Neuronal stem cell (in vitro differentiated cells): ENCODE measurements at regions not wholly inside any gene's neighbourhood (a gene's known extent, or its start where the extent isn't known, plus 50 kb on each side); places are given as distances from the start of the nearest gene placed in this dataset.

Source experiments
- DNase-seq: peaks from one replicate; pipeline ENCODE4 v3.0.0-alpha.2; 2013; ENCODE audit warnings: low spot score
- H2AFZ ChIP-seq: one replicate; pipeline ENCODE4 v1.6.1; 2013; ENCODE audit warnings: mild to moderate bottlenecking, low read length, inconsistent platforms
- H2AK5ac ChIP-seq: 2 replicates; pipeline ENCODE4 v1.6.1; 2013; ENCODE audit warnings: low read depth, mild to moderate bottlenecking, inconsistent platforms, low read length, moderate library complexity, mixed read lengths
- H2BK120ac ChIP-seq: 2 replicates; pipeline ENCODE4 v1.6.1; 2013; ENCODE audit warnings: low read depth, mild to moderate bottlenecking, inconsistent platforms, low read length, moderate library complexity, mixed read lengths
- H2BK12ac ChIP-seq: one replicate; pipeline ENCODE4 v1.6.1; 2013; ENCODE audit warnings: low read length, inconsistent platforms
- H2BK15ac ChIP-seq: 2 replicates; pipeline ENCODE4 v1.6.1; 2013; ENCODE audit warnings: mild to moderate bottlenecking, low read length, inconsistent platforms, mixed read lengths
- H2BK5ac ChIP-seq: one replicate; pipeline ENCODE4 v1.6.1; 2013; ENCODE audit warnings: inconsistent platforms, mild to moderate bottlenecking, low read length, moderate library complexity
- H3K14ac ChIP-seq: one replicate; pipeline ENCODE4 v1.6.1; 2013; ENCODE audit warnings: low read length, inconsistent platforms
- H3K18ac ChIP-seq: 2 replicates; pipeline ENCODE4 v1.6.1; 2013; ENCODE audit warnings: low read length, inconsistent platforms
- H3K23ac ChIP-seq: 2 replicates; pipeline ENCODE4 v1.6.1; 2013; ENCODE audit warnings: low read depth, mild to moderate bottlenecking, mixed read lengths, low read length, inconsistent platforms; ENCODE audit not compliant: poor library complexity
- H3K27ac ChIP-seq: replicated peaks from 3 replicates; pipeline ENCODE4 v1.5.1; 2013; ENCODE audit warnings: low read length, inconsistent platforms
- H3K27me3 ChIP-seq, 3 experiments: 2 replicates each; pipeline ENCODE4 v1.6.1; 2013; ENCODE audit warnings: low read length in 3 of 3, mild to moderate bottlenecking in 2 of 3, inconsistent platforms in 1 of 3, low read depth in 1 of 3, mixed read lengths in 1 of 3, moderate library complexity in 1 of 3; ENCODE audit not compliant: control insufficient read depth in 3 of 3, insufficient read depth in 3 of 3
- H3K36me3 ChIP-seq, 2 donors: replicated peaks in 1 of 2; 2 replicates each; pipeline ENCODE4 v1.6.1; 2013; ENCODE audit warnings: low read length in 2 of 2; ENCODE audit not compliant: control insufficient read depth in 2 of 2, insufficient read depth in 2 of 2
- H3K4ac ChIP-seq: 2 replicates; pipeline ENCODE4 v1.6.1; 2013; ENCODE audit warnings: inconsistent platforms, mild to moderate bottlenecking, low read length, moderate library complexity
- H3K4me1 ChIP-seq, 2 donors: 1 replicate in 1 of 2; 2 replicates in 1 of 2; pipeline ENCODE4 v1.6.1; 2013; ENCODE audit warnings: low read length in 2 of 2, low read depth in 1 of 2; ENCODE audit not compliant: control insufficient read depth in 2 of 2, insufficient read depth in 1 of 2
- H3K4me2 ChIP-seq: one replicate; pipeline ENCODE4 v1.6.1; 2013; ENCODE audit warnings: mild to moderate bottlenecking, low read length, inconsistent platforms; ENCODE audit not compliant: insufficient read depth, poor library complexity, severe bottlenecking
- H3K4me3 ChIP-seq, 2 donors: 2 replicates each; pipeline ENCODE4 v1.5.1; 2013; ENCODE audit warnings: low read length in 2 of 2, mild to moderate bottlenecking in 2 of 2, inconsistent platforms in 1 of 2, moderate library complexity in 1 of 2
- H3K79me1 ChIP-seq: one replicate; pipeline ENCODE4 v1.6.1; 2013; ENCODE audit warnings: low read depth, mild to moderate bottlenecking, inconsistent platforms, low read length, moderate library complexity
- H3K9ac ChIP-seq: one replicate; pipeline ENCODE4 v1.6.1; 2013; ENCODE audit warnings: mild to moderate bottlenecking, low read depth, low read length, inconsistent platforms; ENCODE audit not compliant: poor library complexity
- H3K9me3 ChIP-seq, 2 donors: replicated peaks in 1 of 2; 2 replicates each; pipeline versions ENCODE3 to v1.6.1; 2013; ENCODE audit warnings: low read length in 2 of 2, mild to moderate bottlenecking in 2 of 2, inconsistent platforms in 1 of 2, low read depth in 1 of 2, mixed read lengths in 1 of 2, moderate library complexity in 1 of 2; ENCODE audit not compliant: control insufficient read depth in 2 of 2, insufficient read depth in 1 of 2
- H4K8ac ChIP-seq: one replicate; pipeline ENCODE4 v1.6.1; 2013; ENCODE audit warnings: low read depth, mild to moderate bottlenecking, inconsistent platforms, low read length, moderate library complexity
- H4K91ac ChIP-seq: one replicate; pipeline ENCODE4 v1.6.1; 2013; ENCODE audit warnings: low read length, low read depth, mild to moderate bottlenecking, inconsistent platforms; ENCODE audit not compliant: poor library complexity
- WGBS, 2 donors: extraction: QIAGEN DNeasy Blood & Tissue Kit; methylation state at CpG; one replicate each; pipeline ENCODE4 v1.1.7; 2013; ENCODE audit warnings: missing lambda C conversion rate in 2 of 2, mixed read lengths in 1 of 2; ENCODE audit not compliant: insufficient read length in 2 of 2, insufficient replicate concordance in 1 of 2; ENCODE audit errors: extremely low coverage in 2 of 2; 5-methylcytosine and 5-hydroxymethylcytosine counted together

GRCh38 chr3:152083135-152083534, 185.6 kb upstream of the MBNL1 start:
- H2BK120ac ChIP-seq: no peak overlapping the region
- no peak overlapping the region for H3K14ac ChIP-seq
- H4K8ac ChIP-seq: no peak overlapping the region
- no peak overlapping the region for H3K4me3 ChIP-seq
- H3K27ac ChIP-seq: no peak overlapping the region
- no peak overlapping the region for H3K4me2 ChIP-seq
- no peaks in the 10 kb centered on the region for H3K79me1 ChIP-seq
- no peak overlapping the region for H3K9ac ChIP-seq
- WGBS, 2 donors: no CpG with 5 or more reads among the region's 2 CpGs
- H3K4me1 ChIP-seq: peaks cover 4 to 13% of the 10 kb centered on the region in 2 donors
- no peak overlapping the region for H2AK5ac ChIP-seq
- peaks cover 0 to 17% of the 10 kb centered on the region in 2 donors for H3K9me3 ChIP-seq
- no peak overlapping the region for H3K4ac ChIP-seq
- H3K27me3 ChIP-seq: no peaks in the 10 kb centered on the region
- DNase-seq: no peak
- no peak overlapping the region for H2BK5ac ChIP-seq
- H3K23ac ChIP-seq: no peak overlapping the region
- peak overlapping the region; percentile 4 for H2AFZ ChIP-seq
- no peak overlapping the region for H2BK15ac ChIP-seq
- no peak overlapping the region for H4K91ac ChIP-seq
- no peak overlapping the region for H2BK12ac ChIP-seq
- no peak overlapping the region for H3K18ac ChIP-seq
- no peaks in the 10 kb centered on the region for H3K36me3 ChIP-seq

- Histone ChIP-seq H4K91ac (no peak overlapping the region), H3K9me3 (peaks cover 0 to 11% of the 10 kb centered on the region in 2 donors), H2BK12ac (no peak overlapping the region), H3K23ac (no peak overlapping the region), H3K27me3 (no peaks in the 10 kb centered on the region), H3K14ac (no peak overlapping the region), H4K8ac (no peak overlapping the region), H3K9ac (no peak overlapping the region), H3K18ac (no peak overlapping the region), H3K27ac (no peak overlapping the region), H3K4me1 (peaks cover 4 to 13% of the 10 kb centered on the region in 2 donors), H2AK5ac (no peak overlapping the region), H2AFZ (no peak overlapping the region), H3K4ac (no peak overlapping the region), H2BK5ac (no peak overlapping the region), H2BK120ac (no peak overlapping the region), H3K4me3 (no peak overlapping the region), H3K79me1 (no peaks in the 10 kb centered on the region), H3K36me3 (no peaks in the 10 kb centered on the region), H2BK15ac (no peak overlapping the region), H3K4me2 (no peak overlapping the region)
- no peak for DNase-seq
- no CpG with 5 or more reads among the region's 2 CpGs for WGBS, 2 donors
Observed at GRCh38 chr3:152084441-152085158, 184.1 kb upstream of the MBNL1 start.

- Histone ChIP-seq H4K8ac (no peak overlapping the region), H2BK120ac (no peak overlapping the region), H3K9ac (no peak overlapping the region), H2BK12ac (no peak overlapping the region), H3K36me3 (no peaks in the 10 kb centered on the region), H2BK15ac (no peak overlapping the region), H3K23ac (no peak overlapping the region), H3K4ac (no peak overlapping the region), H2AK5ac (no peak overlapping the region), H2BK5ac (no peak overlapping the region), H3K4me1 (peaks cover 4 to 11% of the 10 kb centered on the region in 2 donors), H2AFZ (peak overlapping the region; percentile 68), H3K27me3 (no peaks in the 10 kb centered on the region), H3K27ac (no peak overlapping the region), H3K9me3 (no peaks in the 10 kb centered on the region), H3K79me1 (no peaks in the 10 kb centered on the region), H3K14ac (no peak overlapping the region), H3K18ac (no peak overlapping the region), H4K91ac (no peak overlapping the region), H3K4me3 (no peak overlapping the region), H3K4me2 (no peak overlapping the region)
- DNase-seq: no peak
Observed at GRCh38 chr3:152087153-152087552, 181.6 kb upstream of the MBNL1 start.

DNA sequence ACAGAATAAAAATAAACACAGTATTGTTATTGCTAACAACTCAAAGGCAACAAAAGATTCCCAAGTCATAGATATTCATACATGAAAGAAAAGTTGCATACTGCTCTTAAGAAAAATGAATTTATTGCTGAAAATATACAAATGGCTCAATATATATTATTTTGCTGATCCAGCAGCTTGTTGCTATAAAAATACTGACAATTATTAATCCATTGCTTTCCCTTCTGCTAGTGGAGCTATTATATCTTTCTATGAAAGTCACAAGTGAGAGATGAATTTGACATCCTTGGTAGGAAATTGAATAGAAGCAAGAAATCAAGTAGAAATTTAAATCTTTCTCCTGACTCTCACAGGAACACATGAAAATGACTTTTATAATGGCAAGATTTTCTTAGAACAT, 179.2 kb upstream of the MBNL1 start:
- no peak overlapping the region for H2AK5ac ChIP-seq
- no peak overlapping the region for H3K23ac ChIP-seq
- H3K4me2 ChIP-seq: no peak overlapping the region
- H3K4ac ChIP-seq: no peak overlapping the region
- no peaks in the 10 kb centered on the region for H3K9me3 ChIP-seq
- no peak overlapping the region for H3K9ac ChIP-seq
- H3K36me3 ChIP-seq: no peaks in the 10 kb centered on the region
- H4K91ac ChIP-seq: no peak overlapping the region
- no peak overlapping the region for H2AFZ ChIP-seq
- H4K8ac ChIP-seq: no peak overlapping the region
- no peak overlapping the region for H2BK12ac ChIP-seq
- H3K4me1 ChIP-seq: no peaks in the 10 kb centered on the region
- no peaks in the 10 kb centered on the region for H3K27me3 ChIP-seq
- H3K79me1 ChIP-seq: no peaks in the 10 kb centered on the region
- H2BK5ac ChIP-seq: no peak overlapping the region
- H3K27ac ChIP-seq: no peak overlapping the region
- no peak for DNase-seq
- H3K18ac ChIP-seq: no peak overlapping the region
- H3K4me3 ChIP-seq: no peak overlapping the region
- no peak overlapping the region for H2BK15ac ChIP-seq
- H3K14ac ChIP-seq: no peak overlapping the region
- no peak overlapping the region for H2BK120ac ChIP-seq
